OCI-LY7 (cell line): ENCODE measurements at regions not wholly inside any gene's neighbourhood (a gene's known extent, or its start where the extent isn't known, plus 50 kb on each side); places are given as distances from the start of the nearest gene placed in this dataset.

Source experiments
- BruUV-seq: library from RNA; stranded (reverse); fragments of 400-500 nt; replicated peaks from 2 replicates; lab custom pipeline; 2021; lab: Mats Ljungman, UMichigan
- CTCF ChIA-PET: fragments of 300-600 bp; sonication (Branson Sonifier 250); formaldehyde crosslinking; loops from one replicate; lab custom pipeline; 2022; ENCODE audit warnings: antibody characterized with exemption; ENCODE audit not compliant: unreplicated experiment; lab: Charles Lee
- POLR2A ChIA-PET: fragments of 300-600 bp; sonication (Branson Sonifier 250); formaldehyde crosslinking; loops from one replicate; lab custom pipeline; 2022; ENCODE audit warnings: antibody characterized with exemption; lab: Charles Lee
- DNase-seq: peaks from one replicate; pipeline ENCODE4 v3.0.0-alpha.2; 2015; ENCODE audit warnings: low spot score
- H2AFZ ChIP-seq: fragments of 200-600 bp; sonication (generic), shearing (Covaris generic); 2 replicates; pipeline ENCODE4 v1.6.1; 2014; ENCODE audit warnings: mild to moderate bottlenecking, antibody characterized with exemption, low read length, moderate library complexity
- H3K27ac ChIP-seq: fragments of 200-600 bp; sonication (generic); 2 replicates; pipeline ENCODE4 v1.5.1; 2014; ENCODE audit warnings: mixed run types, low read depth, mild to moderate bottlenecking, moderate library complexity, low read length, inconsistent platforms; ENCODE audit not compliant: poor library complexity, severe bottlenecking
- H3K36me3 ChIP-seq: fragments of 200-600 bp; sonication (generic); 2 replicates; pipeline ENCODE4 v1.6.1; 2014; ENCODE audit warnings: mild to moderate bottlenecking, antibody characterized with exemption, low read length, moderate library complexity, mixed read lengths; ENCODE audit not compliant: insufficient read depth
- H3K4me1 ChIP-seq: fragments of 200-600 bp; sonication (generic); 2 replicates; pipeline ENCODE4 v1.5.1; 2014; ENCODE audit warnings: mild to moderate bottlenecking, low read length; ENCODE audit not compliant: insufficient read depth, poor library complexity, severe bottlenecking
- H3K4me2 ChIP-seq: fragments of 200-600 bp; sonication (generic); 2 replicates; pipeline ENCODE4 v1.6.1; 2014; ENCODE audit warnings: mild to moderate bottlenecking, low read length
- H3K4me3 ChIP-seq: fragments of 200-600 bp; sonication (generic); 2 replicates; pipeline ENCODE4 v1.5.1; 2014; ENCODE audit warnings: mild to moderate bottlenecking, low read depth, low read length; ENCODE audit not compliant: poor library complexity, severe bottlenecking
- H3K79me2 ChIP-seq: fragments of 200-600 bp; sonication (generic); 2 replicates; pipeline ENCODE4 v1.6.1; 2016; ENCODE audit warnings: low read depth, mild to moderate bottlenecking, low read length, moderate library complexity, mixed read lengths; ENCODE audit not compliant: insufficient read depth
- H3K9me2 ChIP-seq: fragments of 200-600 bp; sonication (generic); 2 replicates; pipeline ENCODE4 v1.6.1; 2016; ENCODE audit warnings: mild to moderate bottlenecking, low read length, mixed read lengths; ENCODE audit not compliant: insufficient read depth
- H3K9me3 ChIP-seq: fragments of 200-600 bp; sonication (generic); 2 replicates; pipeline ENCODE4 v1.6.1; 2014; ENCODE audit warnings: mild to moderate bottlenecking, mixed run types, low read length, mixed read lengths
- H4K20me1 ChIP-seq: fragments of 200-600 bp; sonication (generic); 2 replicates; pipeline ENCODE4 v1.6.1; 2014; ENCODE audit warnings: mild to moderate bottlenecking, antibody characterized with exemption, low read length, moderate library complexity, mixed read lengths; ENCODE audit not compliant: insufficient read depth
- EZH2phosphoT487 ChIP-seq: fragments of 200-600 bp; sonication (generic); IDR thresholded peaks from 2 replicates; pipeline ENCODE4 v1.6.1; 2018; ENCODE audit warnings: low read depth, borderline replicate concordance, mild to moderate bottlenecking, mixed run types, antibody characterized with exemption, low read length, moderate library complexity, mixed read lengths
- intact Hi-C: fragments of 100-400 bp; cut with micrococcal nuclease; formaldehyde crosslinking; loops from one replicate; pipeline ENCODE4 v1.10.0; 2022; ENCODE audit not compliant: unreplicated experiment
- TF ChIP-seq, protein P1 (sequence below): fragments of 200-600 bp; sonication (generic); conservative IDR thresholded peaks from 2 replicates; pipeline ENCODE4 v1.5.1; 2014; ENCODE audit warnings: mild to moderate bottlenecking, antibody characterized with exemption, low read length, moderate library complexity, mixed read lengths

DNA sequence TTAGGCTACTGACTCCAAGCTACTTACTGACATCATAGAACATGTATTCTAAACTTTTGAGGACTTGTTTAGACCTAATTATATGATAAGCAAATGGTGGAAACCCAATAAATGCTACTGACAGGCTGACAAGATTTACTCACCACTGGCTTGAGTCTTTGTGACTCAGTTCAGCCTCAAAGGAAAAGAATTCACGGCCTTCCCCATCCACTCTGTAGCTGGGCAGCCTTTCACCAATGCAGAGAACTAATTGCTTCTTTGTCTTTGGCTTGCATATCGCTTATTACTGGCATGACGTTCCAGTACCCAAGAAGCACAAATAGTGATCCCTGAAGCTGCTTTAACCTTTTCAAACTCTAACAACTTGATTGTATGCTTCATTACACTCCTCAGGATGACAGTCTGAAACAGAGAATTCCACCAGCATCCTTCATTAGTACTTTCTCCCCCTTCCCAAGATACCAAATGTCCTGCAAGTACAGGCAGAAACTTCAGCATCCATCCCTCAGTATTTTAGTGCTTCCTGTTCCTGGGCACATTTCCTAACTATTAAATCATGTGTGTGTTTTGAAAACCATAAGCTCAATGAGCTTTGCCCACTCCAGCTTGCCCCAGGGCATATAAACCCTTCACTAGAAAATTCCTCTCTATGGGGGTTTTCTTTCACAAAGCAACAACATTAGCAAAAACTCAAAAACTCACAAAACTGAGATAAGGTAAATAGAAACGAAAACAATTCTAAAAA is 298.1 kb upstream of the SLC7A11 start:
- no peaks in the 10 kb centered on the region for H3K36me3 ChIP-seq
- TF ChIP-seq, protein P1, sequence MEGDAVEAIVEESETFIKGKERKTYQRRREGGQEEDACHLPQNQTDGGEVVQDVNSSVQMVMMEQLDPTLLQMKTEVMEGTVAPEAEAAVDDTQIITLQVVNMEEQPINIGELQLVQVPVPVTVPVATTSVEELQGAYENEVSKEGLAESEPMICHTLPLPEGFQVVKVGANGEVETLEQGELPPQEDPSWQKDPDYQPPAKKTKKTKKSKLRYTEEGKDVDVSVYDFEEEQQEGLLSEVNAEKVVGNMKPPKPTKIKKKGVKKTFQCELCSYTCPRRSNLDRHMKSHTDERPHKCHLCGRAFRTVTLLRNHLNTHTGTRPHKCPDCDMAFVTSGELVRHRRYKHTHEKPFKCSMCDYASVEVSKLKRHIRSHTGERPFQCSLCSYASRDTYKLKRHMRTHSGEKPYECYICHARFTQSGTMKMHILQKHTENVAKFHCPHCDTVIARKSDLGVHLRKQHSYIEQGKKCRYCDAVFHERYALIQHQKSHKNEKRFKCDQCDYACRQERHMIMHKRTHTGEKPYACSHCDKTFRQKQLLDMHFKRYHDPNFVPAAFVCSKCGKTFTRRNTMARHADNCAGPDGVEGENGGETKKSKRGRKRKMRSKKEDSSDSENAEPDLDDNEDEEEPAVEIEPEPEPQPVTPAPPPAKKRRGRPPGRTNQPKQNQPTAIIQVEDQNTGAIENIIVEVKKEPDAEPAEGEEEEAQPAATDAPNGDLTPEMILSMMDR = no peak
- TF ChIP-seq EZH2phosphoT487 = no peak
- H3K9me3 ChIP-seq = no peaks in the 10 kb centered on the region
- no TSS peak for BruUV-seq
- no peaks in the 10 kb centered on the region for H3K79me2 ChIP-seq
- intact Hi-C loops = no loop called here
- no peaks in the 10 kb centered on the region for H3K9me2 ChIP-seq
- no peak overlapping the region for H3K4me2 ChIP-seq
- ChIA-PET POLR2A (interaction anchor here (0.7 kb wide), 1 partner anchor 478 kb away, joined by 4 read pairs; no protein-coding TSS in a partner anchor), CTCF (no interaction called here)
- H3K4me1 ChIP-seq = no peaks in the 10 kb centered on the region
- DNase-seq = no peak
- no peak overlapping the region for H3K27ac ChIP-seq
- no peak overlapping the region for H3K4me3 ChIP-seq
- no peaks in the 10 kb centered on the region for H4K20me1 ChIP-seq
- H2AFZ ChIP-seq = no peak overlapping the region

DNA sequence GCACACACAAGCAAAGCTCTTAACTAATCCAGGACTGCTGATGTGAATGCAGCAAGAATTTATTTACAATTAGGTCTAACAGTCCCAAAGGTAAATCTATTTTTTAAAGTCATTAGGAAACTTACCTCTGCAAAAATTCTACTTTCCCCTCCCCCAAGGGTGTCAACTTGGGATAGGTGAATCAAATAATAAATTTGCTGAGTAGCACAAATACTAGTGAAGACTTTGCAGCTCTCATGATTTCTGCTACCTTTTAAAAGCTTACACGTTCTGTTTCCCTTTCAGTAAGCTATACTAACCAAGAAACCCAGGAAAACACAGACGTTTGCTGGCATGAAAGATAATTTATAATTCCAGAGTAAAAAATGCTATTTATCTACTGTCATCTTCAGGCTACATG is 296.6 kb upstream of the SLC7A11 start:
- Histone ChIP-seq H4K20me1 (no peaks in the 10 kb centered on the region), H3K36me3 (no peaks in the 10 kb centered on the region), H3K4me3 (no peak overlapping the region), H2AFZ (no peak overlapping the region), H3K27ac (no peak overlapping the region), H3K4me1 (no peaks in the 10 kb centered on the region), H3K79me2 (no peaks in the 10 kb centered on the region), H3K9me2 (no peaks in the 10 kb centered on the region), H3K9me3 (no peaks in the 10 kb centered on the region), H3K4me2 (no peak overlapping the region)
- no peak for TF ChIP-seq EZH2phosphoT487
- TF ChIP-seq, protein P1 = no peak
- intact Hi-C loops = no loop called here
- no peak for DNase-seq
- CTCF ChIA-PET = no interaction called here
- BruUV-seq = no TSS peak
- POLR2A ChIA-PET = no interaction called here

DNA sequence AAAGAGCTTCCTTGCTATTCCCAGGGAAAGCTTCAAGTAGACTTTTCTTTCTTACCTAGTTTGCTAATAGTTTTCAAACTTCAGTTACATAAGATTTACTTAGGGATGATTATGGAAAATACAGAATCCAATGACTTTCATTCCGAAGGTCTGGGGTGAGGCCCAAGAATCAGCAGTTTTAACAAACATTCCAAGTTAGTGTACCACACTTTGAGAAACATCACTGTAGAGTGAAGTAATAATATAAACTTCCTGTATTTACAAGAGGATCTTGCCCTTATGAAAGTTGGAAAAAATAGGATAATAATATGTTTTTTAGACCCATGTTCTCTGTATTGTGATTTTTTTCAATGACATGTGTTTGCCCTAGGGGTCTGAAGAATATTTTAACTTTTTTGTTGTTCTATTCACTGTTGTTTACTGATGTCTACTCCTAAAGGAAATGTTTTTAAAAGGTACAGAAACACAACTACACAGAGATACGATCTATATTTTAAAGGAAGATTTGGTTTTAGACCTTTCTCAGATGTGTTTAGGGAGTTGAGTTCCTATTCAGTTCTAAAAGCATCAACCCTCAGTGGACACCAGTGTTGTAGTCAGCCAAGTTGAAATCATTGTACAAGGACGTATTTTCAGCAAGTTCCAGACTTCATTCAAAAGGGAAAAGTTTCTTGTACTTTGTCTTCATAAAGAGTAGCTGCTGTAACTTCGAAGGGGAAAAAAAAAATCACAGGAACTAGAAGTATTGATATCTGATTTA is 295.8 kb upstream of the SLC7A11 start:
- intact Hi-C loops = no loop called here
- no peak for DNase-seq
- no peak for TF ChIP-seq EZH2phosphoT487
- TF ChIP-seq, protein P1 = no peak
- no peak overlapping the region for H3K27ac ChIP-seq
- ChIA-PET CTCF (no interaction called here), POLR2A (interaction anchor here (0.5 to 0.6 kb wide), 2 partner anchors 36 to 37 kb away, joined by 3 read pairs; no protein-coding TSS in a partner anchor)
- BruUV-seq = no TSS peak
- no peaks in the 10 kb centered on the region for H3K9me3 ChIP-seq
- no peak overlapping the region for H3K4me3 ChIP-seq
- H4K20me1 ChIP-seq = no peaks in the 10 kb centered on the region
- H3K4me1 ChIP-seq = no peaks in the 10 kb centered on the region
- no peaks in the 10 kb centered on the region for H3K9me2 ChIP-seq
- H3K4me2 ChIP-seq = no peak overlapping the region
- H3K36me3 ChIP-seq = no peaks in the 10 kb centered on the region
- no peak overlapping the region for H2AFZ ChIP-seq
- no peaks in the 10 kb centered on the region for H3K79me2 ChIP-seq
